Right lung (tissue), 2 donors: ENCODE measurements at regions not wholly inside any gene's neighbourhood (a gene's known extent, or its start where the extent isn't known, plus 50 kb on each side); places are given as distances from the start of the nearest gene placed in this dataset.
"Not testable (repeated sequence)": the region's sequence is repeated elsewhere in the genome, so short reads cannot be mapped to it uniquely, and the experiment has no call there.

Source experiments
- DNase-seq, 2 donors: peaks; one replicate each; pipeline ENCODE4 v3.0.0-alpha.2; 2013

DNA sequence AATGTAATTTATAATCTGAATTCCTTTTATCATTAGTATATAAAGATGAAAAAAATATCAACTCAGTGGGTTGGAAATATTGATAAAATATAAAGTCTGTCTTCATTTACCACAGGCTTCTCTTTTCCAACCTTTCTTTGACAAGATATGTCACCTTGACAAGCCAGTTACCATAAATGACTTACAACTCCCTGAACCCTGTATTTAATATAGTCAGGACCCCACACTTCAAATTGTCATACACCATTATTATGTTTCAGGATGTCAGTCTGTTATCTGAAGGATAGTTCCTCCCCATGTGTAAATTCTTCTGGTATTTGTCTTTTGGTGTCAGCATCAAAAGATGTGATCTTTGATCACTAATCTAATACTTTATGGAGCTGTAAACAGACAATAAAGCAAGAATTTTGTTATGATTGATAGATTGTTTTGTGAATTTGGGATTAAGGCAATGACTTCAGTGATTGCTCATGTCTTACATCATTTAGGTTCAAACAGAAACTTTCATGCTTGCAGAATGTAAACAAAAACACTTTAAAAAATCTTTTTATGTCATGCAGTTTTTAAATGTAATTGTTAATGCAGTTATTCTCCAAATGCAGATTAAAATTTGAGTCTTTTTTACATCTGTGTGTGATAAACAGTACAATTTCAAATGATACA lies 503.5 kb upstream of the BCHE start:
- DNase-seq, result no peak

DNA sequence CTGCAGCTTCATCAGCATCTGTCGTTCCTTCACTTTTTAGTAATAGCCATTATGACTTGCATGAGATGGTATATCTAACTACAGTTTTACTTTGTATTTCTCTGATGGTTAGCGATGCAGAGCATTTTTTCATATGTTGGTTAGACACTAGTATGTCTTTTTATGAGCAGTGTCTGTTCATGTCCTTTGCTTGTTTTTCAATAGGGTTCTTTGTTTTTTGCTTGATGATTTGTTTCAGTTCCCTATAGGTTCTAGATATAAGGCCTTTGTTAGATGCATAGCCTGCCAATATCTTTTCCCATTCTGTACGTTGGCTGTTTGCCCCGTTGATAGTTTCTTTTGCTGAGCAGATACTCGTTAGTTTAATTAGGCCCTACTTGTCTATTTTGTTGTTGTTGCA lies 487.2 kb upstream of the BCHE start:
- DNase-seq, result no peak

DNA sequence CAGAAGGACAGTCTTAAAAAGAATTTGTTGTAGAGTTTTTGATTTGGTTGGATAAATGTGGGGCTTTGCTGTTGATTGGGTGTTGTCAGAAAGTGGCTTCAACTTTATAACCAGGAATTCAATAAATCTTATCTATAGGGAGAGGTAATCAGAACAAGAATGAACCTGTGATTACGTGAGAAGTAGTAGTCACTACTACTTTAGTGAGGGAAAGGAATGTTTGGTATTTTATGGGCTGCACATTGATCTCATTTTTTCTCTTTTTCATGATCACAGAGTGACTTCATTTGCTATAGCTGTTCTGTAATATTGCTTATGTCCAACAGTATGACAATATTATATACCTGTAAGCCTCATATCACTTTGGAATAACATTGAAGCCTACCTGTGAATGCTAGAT lies 485.2 kb upstream of the BCHE start:
- no peak for DNase-seq

DNA sequence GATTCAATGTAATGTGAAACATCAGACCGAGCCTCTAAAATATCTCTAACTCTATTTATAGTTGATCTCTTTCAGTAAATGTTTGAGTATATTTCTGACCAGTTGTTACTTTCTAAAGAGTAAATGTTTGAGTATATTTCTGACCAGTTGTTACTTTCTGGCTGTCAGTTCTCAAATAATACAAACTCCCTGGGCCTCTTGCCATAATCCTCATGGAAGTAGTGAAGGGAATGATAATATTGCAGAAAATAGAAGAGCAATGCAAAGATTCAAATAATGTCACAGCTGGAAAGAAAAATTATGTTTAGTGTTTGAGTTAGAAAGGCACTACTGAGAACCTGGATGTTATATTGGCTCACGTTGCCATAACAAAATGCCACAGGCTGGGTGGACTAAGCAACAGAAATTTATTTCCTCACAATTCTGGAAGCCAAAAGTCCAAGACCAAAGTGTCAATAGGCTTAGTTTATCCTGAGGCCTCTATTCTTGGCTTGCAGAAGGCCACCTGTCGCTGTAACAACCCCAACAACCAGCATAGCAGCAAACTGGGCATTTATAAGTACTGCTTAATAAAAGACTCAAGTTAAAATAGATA lies 470.6 kb upstream of the BCHE start:
- no peak for DNase-seq

DNA sequence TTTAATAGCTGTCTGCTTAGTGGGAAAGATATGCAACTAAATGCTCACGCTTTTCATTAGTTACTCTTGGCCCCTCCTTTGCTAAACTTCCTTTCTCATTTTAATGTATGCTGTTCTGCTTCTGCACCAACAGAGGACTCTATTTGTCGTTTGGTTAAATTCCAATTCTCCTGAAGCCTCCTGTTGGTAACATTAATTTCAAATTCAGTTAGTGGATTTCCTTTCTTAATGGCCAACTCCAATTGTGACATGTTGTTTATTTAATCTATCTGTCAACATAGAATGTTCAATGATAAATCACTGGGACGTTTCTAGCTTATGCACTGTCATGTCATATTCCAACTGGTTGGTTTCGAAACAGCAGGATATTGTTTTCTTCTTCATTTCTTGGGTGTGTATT lies 467.4 kb upstream of the BCHE start:
- DNase-seq, result no peak

DNA sequence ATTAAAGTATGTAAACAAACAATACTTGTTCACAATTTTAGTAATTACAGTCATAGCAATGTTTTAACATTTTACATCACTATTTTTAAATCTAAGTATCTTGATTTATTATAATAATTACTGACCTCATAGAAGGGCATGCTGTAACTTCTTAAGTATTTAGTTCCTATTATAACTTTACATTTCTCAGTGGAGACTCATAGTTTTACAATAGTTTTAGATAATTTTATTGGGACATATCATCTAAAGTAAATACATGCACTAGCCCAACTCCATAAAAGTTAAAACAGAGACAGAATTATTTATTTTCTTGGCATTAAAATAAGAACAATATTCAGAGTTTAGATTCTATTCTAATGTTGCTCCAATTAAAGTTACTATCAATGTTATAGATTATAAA lies 466.5 kb upstream of the BCHE start:
- no peak for DNase-seq

DNA sequence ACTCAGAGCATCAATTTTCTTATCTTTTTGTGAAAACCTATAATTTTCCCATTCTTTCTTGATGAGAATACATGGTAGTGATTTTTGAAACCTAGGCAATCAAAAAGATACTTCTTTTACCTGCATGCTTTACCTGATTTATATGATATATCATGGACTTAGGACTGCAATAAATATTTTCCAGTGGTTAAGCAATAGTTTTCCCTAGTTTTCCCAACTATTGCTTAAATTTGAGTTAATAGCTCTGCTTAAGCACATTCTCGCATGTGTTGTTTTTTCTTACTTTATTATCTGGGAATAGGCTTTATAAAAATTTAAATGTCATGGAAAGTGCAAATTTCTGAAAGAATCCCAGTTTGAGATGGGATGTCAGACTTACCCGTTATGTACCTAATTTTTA lies 465.1 kb upstream of the BCHE start:
- DNase-seq, result no peak

DNA sequence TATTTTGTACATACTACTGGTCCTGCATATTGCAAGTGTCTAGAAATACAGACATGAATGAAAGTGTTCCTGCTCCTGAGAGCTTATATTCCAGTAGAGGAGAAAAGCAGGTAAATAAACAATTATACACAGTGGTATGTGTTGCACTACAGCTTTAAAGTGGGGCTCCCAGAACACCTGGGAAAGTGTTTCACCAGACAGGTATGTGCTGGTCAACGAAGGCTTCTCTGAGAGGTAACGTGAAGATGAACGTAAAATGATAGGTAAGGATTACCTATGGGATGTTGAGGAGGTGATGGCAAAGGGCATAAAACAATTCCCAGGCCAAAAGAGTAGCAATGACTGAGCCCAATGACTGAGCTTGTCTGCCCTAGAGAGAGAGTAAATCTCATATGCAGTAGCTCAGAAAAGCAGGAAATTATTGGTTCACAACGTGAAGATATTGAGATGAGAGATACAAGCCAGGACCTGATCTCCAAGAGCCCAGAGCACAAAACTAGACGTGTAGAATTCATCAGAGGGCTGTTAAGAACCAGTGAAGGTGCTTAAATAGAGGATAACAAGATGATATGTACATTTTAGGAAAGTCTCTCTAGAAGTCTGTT lies 459.1 kb upstream of the BCHE start:
- DNase-seq, result no peak

DNA sequence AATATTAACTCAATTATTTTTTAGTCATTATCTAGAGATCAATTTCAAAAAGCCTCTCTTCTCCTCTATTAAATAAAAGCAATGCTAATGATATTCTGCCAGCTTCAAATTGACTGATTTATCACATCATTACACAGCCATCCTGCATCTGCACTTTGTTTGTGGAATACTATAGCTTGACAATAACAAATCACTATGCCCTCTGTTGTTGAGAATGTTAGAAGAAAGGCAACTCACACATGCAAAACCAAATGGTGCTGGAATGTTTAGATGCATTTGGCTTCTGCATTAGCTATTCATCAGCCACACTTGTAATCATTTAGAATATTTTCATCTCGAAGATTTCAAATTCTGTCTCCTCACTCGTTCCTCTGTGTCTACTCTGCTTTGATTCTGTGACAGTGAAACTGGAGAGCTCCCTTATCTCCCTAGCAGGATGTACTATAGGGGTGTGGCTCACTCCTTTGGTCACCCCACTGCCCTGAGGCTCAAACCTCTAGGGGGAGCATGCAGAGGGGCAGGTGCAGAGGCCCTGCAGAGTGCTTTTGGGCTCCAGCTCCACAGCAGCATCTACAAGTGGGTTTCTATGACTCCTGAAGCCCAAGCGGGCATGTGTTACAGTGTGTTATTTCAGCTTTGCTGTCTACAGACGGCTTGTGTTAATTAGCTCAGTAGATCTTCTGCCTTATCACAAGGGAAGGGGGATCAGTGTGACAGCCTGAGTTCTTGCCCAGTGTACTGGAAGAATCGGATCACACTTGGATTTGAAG lies 454.1 kb upstream of the BCHE start:
- DNase-seq, result no peak

DNA sequence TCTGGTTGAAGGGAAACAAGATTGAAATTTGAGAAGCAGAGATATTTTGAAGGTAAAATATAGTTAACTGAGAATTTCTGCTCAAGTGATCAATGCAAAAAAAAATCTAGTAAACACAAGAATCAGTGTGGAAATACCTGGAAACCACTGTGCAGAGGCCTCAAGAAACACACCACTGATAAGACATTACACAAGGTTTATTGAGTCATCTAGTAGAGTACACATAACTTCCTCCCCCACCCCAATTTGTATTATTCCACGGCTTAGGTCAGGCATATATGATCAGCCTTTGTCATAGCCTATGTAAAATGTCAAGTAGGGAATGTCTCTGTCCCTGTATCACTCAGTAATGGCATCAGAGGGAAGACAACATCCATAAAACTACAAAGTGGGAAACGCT lies 447.8 kb upstream of the BCHE start:
- no peak for DNase-seq

DNA sequence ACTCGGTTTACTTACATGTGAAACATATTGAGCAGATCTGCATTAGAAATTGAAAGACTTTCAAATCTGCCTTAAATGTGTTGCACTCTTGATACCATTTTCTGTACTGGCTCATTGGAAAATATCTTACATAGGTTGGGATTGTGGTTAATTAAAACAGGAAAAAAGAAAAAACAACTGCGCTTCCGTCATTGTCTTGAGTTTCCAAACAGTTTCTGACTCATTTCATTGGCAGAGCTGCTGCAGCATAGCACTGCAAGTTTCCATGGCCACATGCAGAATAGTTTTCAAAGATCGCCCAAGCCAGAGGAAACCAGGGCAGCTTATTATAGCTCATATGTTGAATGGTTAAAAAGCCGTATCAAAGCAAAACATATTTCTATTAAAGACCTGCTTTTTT lies 446.6 kb upstream of the BCHE start:
- DNase-seq, result no peak

DNA sequence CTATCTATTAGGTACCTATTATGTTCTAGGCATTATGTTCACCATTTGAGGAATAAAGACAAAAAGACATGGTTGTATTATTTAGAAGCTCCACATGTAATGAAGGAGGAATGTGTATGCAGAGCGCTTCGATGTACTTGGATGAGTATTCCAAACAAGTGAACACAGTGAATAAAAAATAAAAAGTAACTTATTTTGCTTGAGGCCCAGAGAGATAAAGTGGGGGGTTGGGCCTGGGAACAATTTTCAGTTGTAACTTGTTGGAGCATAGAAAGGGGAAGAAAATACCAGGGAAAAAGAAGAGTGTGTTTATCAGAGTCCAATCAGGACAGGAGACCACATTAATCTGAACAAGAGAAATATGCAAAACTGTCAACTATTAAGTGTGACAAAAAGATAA lies 445.7 kb upstream of the BCHE start:
- no peak for DNase-seq

DNA sequence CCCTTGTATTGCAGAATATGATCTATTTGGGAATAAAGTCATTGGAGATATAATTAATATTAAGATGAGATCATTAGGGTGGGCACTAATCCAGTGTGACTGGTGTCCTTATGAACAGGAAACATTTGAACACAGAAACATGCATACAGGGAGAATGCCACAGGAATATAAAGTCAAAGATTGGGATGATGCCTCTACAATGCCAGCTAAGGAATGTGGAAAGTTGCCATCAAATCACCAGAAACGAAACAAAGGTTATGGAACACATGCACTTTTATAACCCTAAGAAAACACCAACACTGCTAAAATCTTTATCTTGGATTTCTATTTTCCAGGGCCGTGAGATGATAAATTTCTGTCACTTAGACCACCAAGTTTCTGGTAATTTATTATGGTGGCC lies 442.4 kb upstream of the BCHE start:
- DNase-seq, result no peak

DNA sequence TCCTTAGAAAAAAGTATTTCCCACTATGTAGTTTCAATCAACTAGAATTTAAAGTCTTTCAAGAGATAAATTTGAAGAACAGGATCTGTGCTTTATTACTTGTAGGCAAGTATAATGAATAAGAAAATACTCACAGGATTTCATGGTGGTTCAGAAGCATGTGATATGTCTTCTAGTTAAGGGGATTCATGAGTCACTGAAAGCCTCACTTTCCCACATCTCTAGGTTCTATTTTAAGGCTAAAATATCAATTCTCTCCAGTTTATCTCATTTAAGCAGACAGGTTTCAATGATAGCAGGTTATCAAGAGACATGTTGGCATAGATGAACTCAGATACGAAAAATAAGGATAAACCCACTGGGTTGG lies 437.8 kb upstream of the BCHE start:
- DNase-seq, result no peak

DNA sequence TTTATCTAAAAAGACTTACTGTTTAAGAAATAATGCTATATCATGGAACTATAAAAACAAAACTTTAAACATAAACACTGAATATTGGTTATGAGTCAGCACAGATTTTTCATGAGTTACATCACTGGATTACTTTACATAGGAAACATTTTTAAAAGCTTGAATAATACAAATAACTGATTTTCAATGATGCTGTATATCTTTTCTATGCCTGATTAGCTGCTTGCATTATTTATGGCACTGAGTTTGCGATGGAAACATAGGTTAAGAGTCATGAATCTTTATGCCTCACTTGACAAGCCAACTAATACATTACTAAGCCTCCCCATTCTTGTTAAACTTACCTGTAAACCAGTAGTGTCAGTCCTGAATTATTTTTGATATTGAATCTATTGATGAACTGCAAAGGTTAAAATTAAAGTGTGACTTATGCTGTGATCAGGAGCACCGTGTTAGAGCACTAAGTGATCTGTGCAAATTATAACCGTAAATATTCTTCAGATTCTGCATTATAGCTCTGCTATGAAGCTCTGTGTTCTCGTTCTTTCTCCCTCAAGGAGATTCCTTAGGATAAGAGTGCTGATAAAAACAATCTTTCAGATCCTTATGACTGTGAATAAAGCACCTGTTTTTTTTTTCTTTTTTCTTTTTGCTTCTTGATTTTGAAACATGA lies 437.3 kb upstream of the BCHE start:
- DNase-seq, result no peak

DNA sequence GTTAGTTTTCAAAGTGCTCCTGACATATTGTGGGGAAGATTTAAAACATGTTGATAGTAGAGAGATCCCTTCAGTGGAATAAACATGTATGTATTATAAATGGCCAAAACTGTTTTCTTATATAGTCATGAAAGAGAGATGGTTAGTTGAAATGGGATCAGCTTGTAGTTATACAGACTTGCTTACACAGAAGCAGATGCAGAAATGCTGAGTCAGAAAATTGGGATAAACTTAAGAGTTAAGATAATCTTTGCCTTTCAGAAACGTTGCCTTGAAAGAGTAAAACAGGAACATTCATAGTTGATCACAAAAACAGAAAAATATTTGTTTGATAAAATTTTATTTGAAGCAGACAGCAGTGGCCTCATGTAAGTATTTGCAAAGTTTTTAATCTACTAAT lies 433.2 kb upstream of the BCHE start:
- DNase-seq, result no peak

DNA sequence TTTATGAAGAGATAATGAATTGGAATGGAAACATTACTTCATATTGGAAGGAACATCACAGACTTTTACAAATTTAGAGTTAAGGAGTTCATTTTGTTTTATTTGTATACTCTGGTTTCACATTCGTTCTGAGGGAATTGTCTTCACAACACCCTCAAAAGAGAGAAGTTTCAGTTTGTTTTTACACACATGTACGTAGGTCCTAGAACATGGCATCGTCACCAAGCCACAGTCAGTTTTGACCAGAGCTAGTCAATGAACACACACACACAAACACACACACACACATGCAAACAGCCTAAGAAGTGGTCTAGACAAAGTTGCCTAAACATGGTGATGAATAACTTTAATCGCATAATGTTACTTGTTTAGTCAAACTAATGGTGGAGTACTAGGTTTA lies 427.9 kb upstream of the BCHE start:
- no peak for DNase-seq

DNA sequence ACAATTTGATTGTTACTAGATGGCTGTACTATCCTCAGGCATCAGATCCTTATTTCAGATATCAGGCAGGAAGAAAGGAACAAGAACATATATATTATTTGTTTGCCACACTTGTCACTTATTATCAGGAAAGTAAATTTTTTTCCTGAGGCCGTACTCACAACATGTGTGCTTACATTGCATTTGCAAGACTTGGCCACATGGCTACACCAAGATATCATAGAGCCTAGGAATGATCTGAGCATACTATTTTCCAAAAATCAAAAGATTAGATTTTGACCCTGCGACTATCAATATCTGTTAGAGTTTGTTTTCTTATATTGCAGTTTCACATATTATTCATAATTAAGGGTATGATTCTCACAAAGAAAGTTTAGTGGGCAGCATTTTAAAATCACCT lies 426.2 kb upstream of the BCHE start:
- no peak for DNase-seq

DNA sequence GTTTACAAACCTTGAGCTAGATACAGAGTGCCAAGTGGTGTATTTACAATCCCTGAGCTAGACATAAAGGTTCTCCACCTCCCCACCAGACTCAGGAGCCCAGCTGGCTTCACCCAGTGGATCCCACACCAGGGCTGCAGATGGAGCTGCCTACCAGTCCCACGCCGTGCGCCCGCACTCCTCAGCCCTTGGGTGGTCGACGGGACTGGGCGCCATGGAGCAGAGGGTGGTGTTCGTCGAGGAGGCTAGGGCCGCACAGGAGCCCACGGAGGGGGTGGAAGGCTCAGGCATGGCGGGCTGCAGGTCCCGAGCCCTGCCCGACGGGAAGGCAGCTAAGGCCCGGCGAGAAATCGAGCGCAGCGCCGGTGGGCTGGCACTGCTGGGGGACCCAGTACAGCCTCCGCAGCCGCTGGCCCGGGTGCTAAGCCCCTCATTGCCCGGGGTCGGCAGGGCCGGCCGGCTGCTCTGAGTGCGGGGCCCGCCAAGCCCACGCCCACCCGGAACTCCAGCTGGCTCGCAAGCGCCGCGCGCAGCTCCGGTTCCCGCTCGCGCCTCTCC lies 421.1 kb upstream of the BCHE start:
- not testable (repeated sequence) for DNase-seq

DNA sequence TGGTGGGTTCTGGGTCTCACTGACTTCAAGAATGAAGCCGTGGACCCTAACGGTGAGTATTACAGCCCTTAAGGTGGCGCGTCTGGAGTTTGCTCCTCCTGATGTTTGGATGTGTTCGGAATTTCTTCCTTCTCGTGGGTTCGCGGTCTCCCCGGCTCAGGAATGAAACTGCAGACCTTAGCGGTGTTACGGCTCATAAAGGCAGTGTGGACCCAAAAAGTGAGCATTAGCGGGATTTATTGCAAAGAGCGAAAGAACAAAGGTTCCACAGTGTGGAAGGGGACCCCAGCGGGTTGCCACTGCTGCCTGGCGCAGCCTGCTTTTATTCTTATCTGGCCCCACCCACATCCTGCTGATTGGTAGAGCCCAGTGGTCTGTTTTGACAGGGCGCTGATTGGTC lies 420.5 kb upstream of the BCHE start:
- no peak for DNase-seq

DNA sequence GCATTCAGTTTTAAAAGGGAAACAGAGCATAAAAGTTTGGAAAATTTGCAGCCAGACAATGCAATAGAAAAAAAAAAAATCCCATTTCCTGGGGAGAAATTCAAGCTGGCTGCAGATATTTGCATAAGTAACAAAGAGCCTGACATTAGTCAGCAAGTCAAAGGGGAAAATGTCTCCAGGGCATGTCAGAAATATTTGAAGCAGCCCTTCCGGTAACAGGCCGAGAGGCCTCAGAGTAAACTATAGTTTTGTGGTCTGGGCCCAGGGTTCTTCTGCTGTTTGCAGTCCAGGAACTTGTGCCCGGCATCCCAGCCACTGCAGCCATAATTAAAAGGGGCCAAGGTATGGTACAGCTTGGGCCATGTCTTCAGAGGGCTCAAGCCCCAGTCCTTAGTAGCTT lies 411.6 kb upstream of the BCHE start:
- no peak for DNase-seq

DNA sequence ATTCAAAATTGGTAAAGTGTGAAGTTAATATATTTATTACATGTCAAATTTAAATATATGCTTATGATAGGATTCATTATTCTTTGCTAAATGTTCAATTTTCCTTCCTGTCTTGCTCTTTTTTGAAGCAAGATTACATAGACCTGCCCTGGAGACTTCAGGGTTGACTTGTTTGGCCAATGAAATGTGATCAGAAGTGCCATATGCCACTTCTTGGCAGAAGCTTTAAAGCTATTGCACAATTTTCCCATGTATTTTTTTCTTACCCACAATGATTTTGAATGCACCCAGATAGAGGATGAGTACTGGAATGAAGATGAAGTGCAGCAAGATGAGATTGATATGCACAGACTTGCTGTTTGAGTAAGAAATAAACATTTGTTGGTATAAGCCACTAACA lies 406.3 kb upstream of the BCHE start:
- no peak for DNase-seq
